DOHH2 (cell line): ENCODE measurements at regions not wholly inside any gene's neighbourhood (a gene's known extent, or its start where the extent isn't known, plus 50 kb on each side); places are given as distances from the start of the nearest gene placed in this dataset.

Source experiments
- EZH2phosphoT487 ChIP-seq: fragments of 200-600 bp; sonication (generic); IDR thresholded peaks from 2 replicates; pipeline ENCODE4 v1.6.1; 2017; ENCODE audit warnings: borderline replicate concordance, mild to moderate bottlenecking, antibody characterized with exemption, low read length, moderate library complexity, mixed read lengths
- TF ChIP-seq, protein P1 (sequence below): fragments of 200-600 bp; sonication (generic); IDR thresholded peaks from one replicate; pipeline ENCODE4 v1.5.1; 2014; ENCODE audit warnings: antibody characterized with exemption, mild to moderate bottlenecking, low read depth, low read length; ENCODE audit not compliant: poor library complexity, severe bottlenecking

DNA sequence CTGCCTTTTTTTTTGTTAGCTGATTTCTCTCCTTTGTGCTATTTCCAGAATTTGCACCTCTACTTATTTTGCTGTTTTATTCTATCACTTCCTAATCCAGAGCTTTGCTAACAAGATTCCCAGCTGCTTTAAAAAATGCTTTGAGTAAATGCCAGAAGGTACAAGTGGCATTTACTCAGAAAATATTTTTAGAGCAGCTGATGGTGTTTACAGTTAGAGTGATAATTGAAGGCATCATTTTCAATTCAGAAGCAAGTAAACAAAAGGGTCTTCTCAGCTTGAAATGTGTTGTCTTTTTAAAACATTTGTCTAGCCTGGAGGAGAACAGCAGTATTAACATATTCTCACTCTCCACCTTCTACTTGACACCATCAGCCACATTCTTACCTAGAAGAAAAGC is 99.9 kb downstream of the OTOR start:
- TF ChIP-seq, protein P1, sequence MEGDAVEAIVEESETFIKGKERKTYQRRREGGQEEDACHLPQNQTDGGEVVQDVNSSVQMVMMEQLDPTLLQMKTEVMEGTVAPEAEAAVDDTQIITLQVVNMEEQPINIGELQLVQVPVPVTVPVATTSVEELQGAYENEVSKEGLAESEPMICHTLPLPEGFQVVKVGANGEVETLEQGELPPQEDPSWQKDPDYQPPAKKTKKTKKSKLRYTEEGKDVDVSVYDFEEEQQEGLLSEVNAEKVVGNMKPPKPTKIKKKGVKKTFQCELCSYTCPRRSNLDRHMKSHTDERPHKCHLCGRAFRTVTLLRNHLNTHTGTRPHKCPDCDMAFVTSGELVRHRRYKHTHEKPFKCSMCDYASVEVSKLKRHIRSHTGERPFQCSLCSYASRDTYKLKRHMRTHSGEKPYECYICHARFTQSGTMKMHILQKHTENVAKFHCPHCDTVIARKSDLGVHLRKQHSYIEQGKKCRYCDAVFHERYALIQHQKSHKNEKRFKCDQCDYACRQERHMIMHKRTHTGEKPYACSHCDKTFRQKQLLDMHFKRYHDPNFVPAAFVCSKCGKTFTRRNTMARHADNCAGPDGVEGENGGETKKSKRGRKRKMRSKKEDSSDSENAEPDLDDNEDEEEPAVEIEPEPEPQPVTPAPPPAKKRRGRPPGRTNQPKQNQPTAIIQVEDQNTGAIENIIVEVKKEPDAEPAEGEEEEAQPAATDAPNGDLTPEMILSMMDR: no peak
- TF ChIP-seq EZH2phosphoT487: no peak
